ENCODE measurements at regions not wholly inside any gene's neighbourhood (a gene's known extent, or its start where the extent isn't known, plus 50 kb on each side); places are given as distances from the start of the nearest gene placed in this dataset.
A peak's percentile ranks its signal among the peaks of the same experiment; 100 is the strongest.

GRCh38 chr7:121480566-121481335 is 84.6 kb upstream of the FAM3C start:
- H3K4me3 ChIP-seq, result no peak overlapping the region
- peaks cover 0 to 12% (median 4%) of the 10 kb centered on the region in 4 donors for H3K4me1 ChIP-seq
- in situ Hi-C loops (cut with MboI; ENCODE audit: low pct_ligation_motif_present in 1 of 4, low pct_unique_long_range_greater_than_20kb in 1 of 4, low sequenced_read_pairs in 3 of 4), result no loop called here
- TF ChIP-seq POLR2A (IDR thresholded peaks at IDR 0.05) (no peak), CTCF (IDR thresholded peaks at IDR 0.05) (no peak)
- WGBS, 2 donors (ENCODE audit: low coverage in 1 of 2), result 61 to 66% methylated on average over 5 to 6 of the region's 6 CpGs
- intact Hi-C loops (cut with DNase I; ENCODE audit: low total_unique reads), result no loop called here
- no peaks in the 10 kb centered on the region for H3K36me3 ChIP-seq
- no peak for DNase-seq
- H3K27ac ChIP-seq, result no peak overlapping the region
- H3K9me3 ChIP-seq, result no peaks in the 10 kb centered on the region
- H3K27me3 ChIP-seq, result no peaks in the 10 kb centered on the region

GRCh38 chr7:121480058-121480457 is 84.0 kb upstream of the FAM3C start:
- no peak for DNase-seq
- intact Hi-C loops (cut with DNase I; ENCODE audit: low total_unique reads) (no loop called here), in situ Hi-C loops (cut with MboI; ENCODE audit: low pct_ligation_motif_present in 1 of 4, low pct_unique_long_range_greater_than_20kb in 1 of 4, low sequenced_read_pairs in 3 of 4) (no loop called here)
- no peak overlapping the region for H3K27ac ChIP-seq
- H3K36me3 ChIP-seq, result no peaks in the 10 kb centered on the region
- no peaks in the 10 kb centered on the region for H3K27me3 ChIP-seq
- H3K4me3 ChIP-seq, result no peak overlapping the region
- TF ChIP-seq POLR2A (IDR thresholded peaks at IDR 0.05) (no peak), POLR2AphosphoS5 (IDR thresholded peaks at IDR 0.05) (no peak), CTCF (IDR thresholded peaks at IDR 0.05) (no peak), EP300 (IDR thresholded peaks at IDR 0.05; ENCODE audit: low read depth) (no peak)
- H3K9me3 ChIP-seq, result no peaks in the 10 kb centered on the region
- 22 to 35% methylated on average over 2 of the region's 2 CpGs for WGBS, 2 donors (ENCODE audit: low coverage in 1 of 2)
- peaks cover 0 to 12% (median 10%) of the 10 kb centered on the region in 4 donors for H3K4me1 ChIP-seq

GRCh38 chr7:121479466-121479865 is 83.4 kb upstream of the FAM3C start:
- intact Hi-C loops (cut with DNase I; ENCODE audit: low total_unique reads), result no loop called here
- H3K4me3 ChIP-seq, result no peak overlapping the region
- no peak for DNase-seq
- H3K9me3 ChIP-seq, result no peaks in the 10 kb centered on the region
- H3K27ac ChIP-seq, result no peak overlapping the region
- TF ChIP-seq CTCF (IDR thresholded peaks at IDR 0.05) (no peak), POLR2AphosphoS5 (IDR thresholded peaks at IDR 0.05) (no peak), POLR2A (IDR thresholded peaks at IDR 0.05) (no peak), EP300 (IDR thresholded peaks at IDR 0.05; ENCODE audit: low read depth) (no peak)
- in situ Hi-C loops (cut with MboI; ENCODE audit: low pct_ligation_motif_present in 1 of 4, low pct_unique_long_range_greater_than_20kb in 1 of 4, low sequenced_read_pairs in 3 of 4), result no loop called here
- no peaks in the 10 kb centered on the region for H3K27me3 ChIP-seq
- 72 to 73% methylated on average over 4 of the region's 5 CpGs for WGBS, 2 donors (ENCODE audit: low coverage in 1 of 2)
- H3K4me1 ChIP-seq, result peaks cover 0 to 12% (median 10%) of the 10 kb centered on the region in 4 donors
- H3K36me3 ChIP-seq, result no peaks in the 10 kb centered on the region

GRCh38 chr7:121475806-121476205 is 79.7 kb upstream of the FAM3C start:
- Histone ChIP-seq H3K27me3 (no peaks in the 10 kb centered on the region), H3K9me3 (no peaks in the 10 kb centered on the region), H3K4me1 (peaks cover 0 to 22% (median 9%) of the 10 kb centered on the region in 4 donors), H3K4me3 (no peak overlapping the region), H3K36me3 (no peaks in the 10 kb centered on the region), H3K27ac (peak overlapping the region; percentile 8 to 48 (median 32))
- intact Hi-C loops (cut with DNase I; ENCODE audit: low total_unique reads), result no loop called here
- TF ChIP-seq POLR2A (IDR thresholded peaks at IDR 0.05) (no peak), EP300 (IDR thresholded peaks at IDR 0.05; ENCODE audit: low read depth) (no peak), POLR2AphosphoS5 (IDR thresholded peaks at IDR 0.05) (no peak), CTCF (IDR thresholded peaks at IDR 0.05) (no peak)
- peak; percentile 68 for DNase-seq
- WGBS, 2 donors (ENCODE audit: low coverage in 1 of 2), result 27 to 63% methylated on average over 2 of the region's 2 CpGs
- in situ Hi-C loops (cut with MboI; ENCODE audit: low pct_ligation_motif_present in 1 of 4, low pct_unique_long_range_greater_than_20kb in 1 of 4, low sequenced_read_pairs in 3 of 4), result no loop called here

Measured in transverse colon (tissue), 4 donors.